CD4-positive, alpha-beta T cell treated with Interleukin-6 at 100 ng/mL for 8 hours (primary cell): ENCODE measurements at regions not wholly inside any gene's neighbourhood (a gene's known extent, or its start where the extent isn't known, plus 50 kb on each side); places are given as distances from the start of the nearest gene placed in this dataset.

Experiments
- DNase-seq: peaks from one replicate; pipeline ENCODE4 v3.0.0-alpha.2; 2020; ENCODE audit warnings: mixed read lengths, low spot score

DNA sequence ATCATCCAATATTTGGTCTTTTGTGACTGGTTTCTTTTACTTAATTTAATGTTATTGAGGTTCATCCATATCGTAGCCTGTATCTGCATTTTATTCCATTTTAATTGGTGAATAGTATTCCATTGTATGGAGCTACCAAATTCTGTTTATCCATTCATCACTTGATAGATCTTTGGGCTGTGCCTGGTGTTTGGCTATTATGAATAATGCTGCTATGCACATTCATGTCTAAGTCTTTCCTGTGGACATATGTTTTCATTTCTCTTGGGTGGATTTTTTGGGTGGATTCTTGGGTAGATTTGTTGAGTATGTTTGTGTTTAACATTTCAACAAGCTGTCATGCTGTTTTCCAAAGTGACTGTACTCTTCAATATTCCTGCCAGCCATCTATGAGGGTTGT lies 52.5 kb upstream of the NEDD4L start:
- no peak for DNase-seq

DNA sequence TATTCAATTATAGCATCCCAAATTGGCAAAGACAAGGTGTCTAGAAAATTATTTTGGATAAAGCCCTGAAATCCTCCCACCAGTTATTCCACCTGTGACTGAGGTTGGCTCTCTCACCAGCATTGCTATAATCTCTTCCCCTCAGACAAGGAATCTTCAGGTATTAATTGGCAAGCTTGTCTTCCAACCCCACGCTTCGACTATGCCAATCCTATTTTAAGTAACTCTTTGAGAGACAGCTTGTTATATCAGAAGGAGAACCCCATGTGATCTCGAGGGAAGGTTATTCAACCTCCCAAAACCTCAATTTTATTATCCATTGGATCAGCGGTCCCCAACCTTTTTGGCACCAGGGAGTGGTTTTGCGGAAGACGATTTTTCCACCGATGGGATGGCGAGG lies 54.5 kb upstream of the NEDD4L start:
- no peak for DNase-seq

DNA sequence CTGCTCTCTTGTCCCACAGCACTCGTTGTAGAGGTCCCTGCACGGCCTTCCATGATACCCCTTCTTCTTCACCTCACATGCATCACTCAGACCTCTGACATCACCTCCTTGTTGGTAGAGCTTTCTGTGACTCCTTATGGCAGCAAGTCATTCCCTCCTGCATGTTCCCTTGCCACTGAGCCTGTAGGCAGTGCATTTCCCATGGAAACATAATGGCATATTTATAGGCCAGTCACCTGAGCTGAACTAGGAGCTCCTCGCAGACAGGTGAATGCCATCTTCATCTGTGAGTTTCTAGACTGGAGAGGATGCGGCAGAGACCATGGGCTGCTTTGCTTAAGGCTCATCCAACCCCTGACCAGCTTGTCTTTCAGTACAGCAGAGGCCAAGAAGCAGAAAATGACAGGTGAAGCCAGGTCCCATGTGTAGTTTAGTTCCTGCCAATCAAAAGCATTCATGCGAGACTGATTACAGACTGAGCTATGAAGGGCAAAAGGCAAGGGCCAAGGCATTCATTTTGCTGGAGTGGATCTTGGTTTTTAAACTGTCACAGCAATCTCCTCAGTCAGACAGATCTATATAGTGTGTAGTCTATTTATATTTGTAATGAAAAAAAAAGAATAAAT lies 59.4 kb upstream of the NEDD4L start:
- no peak for DNase-seq

DNA sequence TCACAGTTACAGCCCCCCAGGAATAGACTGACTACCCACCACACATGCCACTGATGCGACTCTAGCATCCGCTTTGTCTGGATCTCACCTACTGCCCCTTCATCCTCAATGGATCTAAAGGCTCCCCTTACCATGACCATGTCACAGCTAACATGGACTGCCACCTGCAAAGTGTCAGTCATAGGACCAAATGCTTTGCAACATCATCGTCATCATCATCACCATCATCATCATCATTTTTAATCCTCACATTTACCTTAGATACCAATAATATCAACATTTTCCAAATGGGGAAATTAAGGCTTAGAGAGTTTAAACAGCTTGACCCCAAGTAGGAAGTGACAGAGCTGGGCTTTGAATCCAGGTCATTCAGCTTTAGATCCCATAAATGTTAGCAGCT lies 60.1 kb upstream of the NEDD4L start:
- no peak for DNase-seq

DNA sequence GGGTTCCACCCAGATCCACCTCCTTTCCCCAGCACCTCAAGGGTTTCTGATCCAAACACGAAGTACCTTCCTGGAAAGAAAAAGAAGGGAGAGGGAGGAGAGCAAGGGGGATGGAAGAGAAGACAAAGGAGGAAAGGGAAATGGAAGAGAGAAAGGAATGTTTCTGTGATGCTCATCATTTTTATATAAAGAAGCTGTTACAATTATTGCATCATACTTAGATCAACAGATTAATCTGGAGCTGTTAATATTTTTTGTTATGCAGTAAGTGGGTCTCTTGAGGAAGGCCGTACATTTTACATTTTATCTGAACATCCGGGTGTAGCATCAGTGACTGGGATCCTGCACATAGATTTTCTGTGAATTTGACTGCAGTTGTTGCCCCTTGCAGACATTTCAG lies 60.6 kb upstream of the NEDD4L start:
- DNase-seq = no peak

DNA sequence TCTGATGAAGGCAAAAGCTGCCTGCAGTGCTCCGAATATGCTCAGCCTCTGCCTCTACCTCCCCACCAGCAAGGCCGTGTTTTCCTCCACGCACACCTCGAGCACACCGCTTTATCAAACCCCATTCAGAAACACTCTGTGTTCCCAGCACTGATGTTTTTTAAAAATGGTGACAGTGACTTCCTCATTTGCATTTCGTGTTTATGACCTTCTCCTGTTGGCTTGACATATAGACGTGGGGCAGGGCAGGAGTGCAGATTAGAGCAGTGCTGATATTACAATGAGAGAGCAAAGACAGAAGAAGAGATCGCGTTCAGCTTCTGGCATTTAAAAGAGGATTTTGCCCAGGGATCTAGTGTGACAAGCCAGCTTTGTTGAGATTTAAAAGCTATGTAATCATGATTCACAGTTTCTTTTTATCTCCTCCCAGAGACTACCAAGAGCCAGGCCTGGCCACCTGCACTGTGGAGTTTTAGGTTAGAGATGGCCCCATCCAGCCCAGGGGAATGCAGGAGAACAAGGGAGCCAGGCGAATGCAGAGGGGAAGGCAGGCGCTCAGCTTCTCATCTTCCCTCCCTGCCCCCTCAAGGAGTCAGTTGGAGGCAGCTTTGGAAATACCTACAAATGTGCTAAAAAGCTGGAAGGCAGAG lies 61.5 kb upstream of the NEDD4L start:
- no peak for DNase-seq

DNA sequence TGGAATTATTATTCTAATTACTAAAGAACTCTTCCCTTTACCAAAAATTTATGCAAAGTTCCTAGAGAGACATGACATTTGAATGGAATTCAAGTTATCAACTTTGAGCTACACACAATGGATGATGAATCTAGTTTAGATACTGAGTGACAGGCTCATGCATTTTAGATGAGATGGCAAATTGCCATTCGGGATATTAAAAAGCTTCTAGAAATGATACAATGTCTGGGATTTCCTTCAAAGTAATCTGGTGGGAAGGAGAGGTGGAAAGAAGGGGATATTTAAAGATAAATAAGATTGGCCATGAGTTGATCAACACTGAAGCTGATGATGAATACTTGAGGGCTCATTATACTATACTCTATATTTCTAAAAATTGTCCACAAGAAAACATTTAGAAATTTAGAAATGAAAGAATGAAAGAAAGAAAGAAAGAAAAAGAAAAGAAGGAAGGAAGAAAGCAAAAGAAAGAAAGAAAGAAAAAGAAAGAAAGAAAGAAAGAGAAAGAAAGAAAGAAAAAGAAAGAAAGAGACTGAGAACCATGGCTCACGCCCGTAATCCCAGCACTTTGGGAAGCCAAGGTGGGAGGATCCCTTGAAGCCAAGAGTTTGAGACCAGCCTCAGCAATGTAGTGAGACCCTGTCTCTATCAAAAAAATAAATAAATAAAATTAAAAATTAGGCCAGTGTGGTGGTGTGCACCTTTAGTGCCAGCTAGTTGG lies 62.6 kb upstream of the NEDD4L start:
- DNase-seq = no peak

DNA sequence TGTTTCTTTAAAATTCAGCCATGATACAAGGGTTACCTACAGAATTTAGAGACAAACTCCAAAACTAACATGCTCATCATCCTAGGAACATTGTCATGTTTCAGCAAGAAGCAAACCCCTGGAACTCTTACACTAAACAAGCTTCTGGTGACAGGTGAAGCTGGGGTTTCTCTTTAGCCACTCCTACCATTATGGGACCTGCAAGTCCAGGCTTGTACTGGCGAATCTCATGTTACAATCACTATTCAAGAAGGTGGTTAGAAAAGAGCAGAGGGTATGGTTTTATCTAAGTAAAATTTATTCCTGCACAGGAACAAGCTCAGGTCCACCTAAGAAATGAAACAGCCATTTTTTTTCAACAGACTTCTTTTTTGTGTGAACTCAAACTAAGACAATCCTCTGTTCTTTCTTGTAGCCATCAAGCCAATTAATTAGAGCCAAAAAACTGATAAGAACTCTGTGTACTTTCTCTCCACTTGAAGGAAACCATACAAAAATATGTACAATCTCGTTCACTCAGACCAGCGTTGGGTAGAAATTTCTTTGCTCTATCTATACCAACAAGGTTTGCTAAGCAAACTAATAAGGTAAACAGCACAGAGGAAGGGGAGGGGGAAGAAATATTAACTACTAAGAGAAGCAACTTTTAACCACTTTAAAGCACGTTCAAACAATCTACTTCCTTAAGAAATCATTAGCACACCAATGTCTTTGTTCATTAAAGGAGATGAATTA lies 63.3 kb upstream of the NEDD4L start:
- no peak for DNase-seq

DNA sequence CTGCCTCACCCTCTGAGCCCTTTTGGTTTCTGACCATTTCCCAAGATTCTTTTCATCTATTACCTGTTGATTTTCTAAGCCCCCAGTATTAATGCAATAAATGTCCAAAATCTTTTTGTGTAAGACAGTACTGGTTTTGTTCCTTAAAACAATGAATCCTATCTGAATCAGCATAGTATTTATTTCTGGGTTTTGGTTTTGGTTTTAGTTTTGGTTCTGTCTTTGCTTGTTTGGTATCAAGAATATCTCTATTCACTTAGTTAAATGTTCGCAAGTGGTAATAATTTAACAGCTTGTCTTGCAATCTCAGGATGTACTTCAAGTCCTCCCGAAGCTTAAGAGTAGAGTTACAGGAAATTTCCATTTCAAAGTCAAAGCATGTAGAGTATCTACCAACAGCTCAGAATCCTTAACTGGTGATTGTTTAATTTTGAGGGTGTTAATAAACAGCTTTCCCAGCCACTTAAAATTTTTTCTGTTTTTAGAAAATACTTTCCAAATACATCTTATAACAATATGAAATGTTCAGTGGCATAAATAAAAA lies 67.7 kb upstream of the NEDD4L start:
- DNase-seq = no peak

DNA sequence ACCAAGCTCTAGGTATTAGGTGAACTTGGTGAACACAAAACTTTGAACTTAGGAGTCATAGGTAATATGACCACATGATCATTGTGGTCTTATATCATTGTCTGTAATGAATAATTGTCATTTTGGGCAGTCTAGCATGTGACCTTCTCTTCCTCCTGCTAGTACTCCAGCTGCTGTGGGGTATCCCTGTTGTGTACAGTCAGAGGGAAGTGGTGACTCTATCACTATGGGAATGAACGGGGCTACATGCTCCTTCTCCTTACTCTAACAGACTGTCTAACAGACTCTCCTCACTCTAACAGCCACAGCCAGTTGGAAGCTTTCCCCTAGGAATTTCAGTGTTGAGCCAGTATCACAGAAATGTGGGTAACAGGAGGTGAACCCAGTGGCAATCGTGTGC lies 68.2 kb upstream of the NEDD4L start:
- DNase-seq = no peak

DNA sequence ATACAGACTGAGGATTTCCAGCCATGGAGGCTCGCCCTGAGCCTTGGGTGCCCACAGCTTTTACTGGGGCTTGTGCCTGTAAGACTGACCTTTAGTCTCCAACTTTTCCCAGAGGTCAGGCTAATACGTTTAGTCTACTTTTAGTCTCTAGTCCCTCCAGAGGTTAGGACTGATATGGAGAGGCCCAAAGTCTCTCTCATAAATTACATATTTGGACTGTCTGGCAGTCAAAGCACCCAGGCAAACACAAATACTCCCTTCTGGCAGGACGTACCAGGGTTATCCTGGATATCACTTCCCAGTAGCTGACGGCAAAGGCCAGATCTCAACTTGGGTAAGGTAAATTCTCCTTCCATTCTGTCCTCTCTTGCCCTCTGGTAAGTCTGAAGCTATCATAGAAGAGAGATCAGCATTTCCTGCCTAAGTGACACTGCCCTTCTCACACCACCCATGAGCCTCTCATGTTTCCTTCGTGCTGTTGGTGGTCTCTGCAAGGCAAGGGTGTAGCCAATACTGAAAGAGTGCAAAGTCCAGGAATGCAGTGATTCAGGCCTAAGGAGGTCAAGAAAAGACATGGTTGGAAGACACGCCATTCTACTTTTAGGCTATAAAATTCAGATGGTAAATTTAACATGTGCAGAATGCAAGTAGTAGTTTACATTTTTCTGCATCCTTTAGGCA lies 69.3 kb upstream of the NEDD4L start:
- no peak for DNase-seq

DNA sequence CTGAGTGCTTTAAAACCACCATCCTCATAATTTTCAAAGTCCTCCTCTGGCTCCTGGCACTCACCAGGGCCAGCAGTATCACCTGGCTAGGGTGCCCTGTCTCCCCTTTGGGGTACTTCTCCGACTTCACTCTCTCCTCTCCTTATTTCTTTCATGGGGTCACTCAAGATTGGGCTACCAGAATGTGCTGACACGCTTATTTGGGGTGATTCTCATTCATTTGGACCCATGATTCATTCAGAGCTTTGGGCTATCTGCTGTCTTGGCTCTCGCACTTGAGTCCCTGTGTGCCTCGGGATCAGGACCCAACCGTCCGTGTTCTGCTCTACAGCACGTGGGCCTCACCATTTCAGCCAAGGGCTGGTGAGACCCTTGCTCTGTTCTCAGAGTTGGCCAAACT lies 70.1 kb upstream of the NEDD4L start:
- DNase-seq = no peak

DNA sequence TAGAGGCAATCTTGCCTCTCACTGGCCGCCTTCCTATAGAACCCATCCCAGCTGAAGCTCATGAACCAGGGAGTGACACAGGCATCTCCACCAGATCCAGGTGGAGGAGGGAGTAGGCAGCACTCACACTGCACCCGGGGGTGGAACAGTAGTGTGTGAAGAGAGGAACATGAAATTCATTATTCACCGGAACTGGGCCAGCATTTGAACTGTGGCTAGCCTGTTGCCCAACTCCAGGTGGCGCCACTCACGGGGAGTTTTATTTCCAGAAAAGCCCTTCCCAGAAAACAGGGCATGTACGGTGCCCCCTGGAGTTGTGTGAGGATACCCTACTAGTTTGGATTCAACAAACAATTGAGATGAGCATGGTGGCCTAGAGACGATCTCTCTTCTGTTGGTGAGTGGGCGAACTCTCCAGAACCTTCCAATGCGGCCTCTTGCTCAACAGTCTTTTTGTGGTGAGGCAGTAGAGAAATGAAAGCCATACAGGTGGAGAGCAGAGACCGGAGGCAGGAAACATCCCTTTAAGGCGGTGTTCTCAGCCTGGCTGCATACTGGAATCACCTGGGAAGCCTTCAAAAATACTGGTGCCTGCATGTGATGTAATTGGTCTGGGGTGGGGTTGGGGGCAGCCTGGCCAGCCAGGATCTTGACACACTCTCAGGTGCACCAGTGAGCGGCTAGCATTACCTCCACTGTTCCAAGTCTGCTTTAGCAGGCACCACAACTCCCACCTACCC lies 73.5 kb upstream of the NEDD4L start:
- DNase-seq = no peak

DNA sequence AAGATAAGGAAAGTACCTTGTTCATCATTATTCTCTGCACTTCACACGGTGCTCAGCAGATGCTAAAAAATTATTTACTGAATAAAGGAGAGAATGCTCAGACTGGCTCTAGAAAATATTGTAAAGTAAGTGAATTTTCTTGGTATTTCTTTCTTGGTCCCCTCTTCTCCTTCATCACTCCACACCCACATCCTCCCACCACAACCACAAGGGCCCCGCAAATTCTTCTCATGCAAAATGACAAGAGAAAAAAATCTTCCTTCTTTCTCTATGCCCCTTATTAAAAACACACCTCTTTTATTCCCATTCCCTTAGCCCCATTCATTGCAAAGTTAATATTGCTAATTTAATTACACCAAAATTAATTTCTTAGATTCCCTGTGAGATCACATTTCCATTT lies 74.2 kb upstream of the NEDD4L start:
- DNase-seq = no peak

DNA sequence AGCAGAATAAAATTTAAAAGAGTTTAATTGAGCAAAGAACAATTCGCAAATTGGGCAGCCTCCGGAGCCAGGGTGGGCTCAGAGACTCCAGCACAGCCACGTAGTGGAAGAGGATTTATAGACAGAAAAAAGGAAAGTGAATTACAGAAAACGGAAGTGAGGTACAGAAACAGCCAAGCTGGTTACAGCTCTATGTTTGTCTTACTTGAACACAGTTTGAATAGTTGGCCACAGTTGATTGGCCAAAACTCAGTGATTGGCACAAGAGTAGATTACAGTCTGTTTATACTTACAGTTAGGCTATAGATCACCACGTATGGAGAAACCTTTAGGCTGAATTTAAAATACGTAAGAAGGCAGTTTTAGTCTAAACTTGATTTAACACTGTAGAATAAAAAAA lies 78.8 kb upstream of the NEDD4L start:
- DNase-seq = no peak

DNA sequence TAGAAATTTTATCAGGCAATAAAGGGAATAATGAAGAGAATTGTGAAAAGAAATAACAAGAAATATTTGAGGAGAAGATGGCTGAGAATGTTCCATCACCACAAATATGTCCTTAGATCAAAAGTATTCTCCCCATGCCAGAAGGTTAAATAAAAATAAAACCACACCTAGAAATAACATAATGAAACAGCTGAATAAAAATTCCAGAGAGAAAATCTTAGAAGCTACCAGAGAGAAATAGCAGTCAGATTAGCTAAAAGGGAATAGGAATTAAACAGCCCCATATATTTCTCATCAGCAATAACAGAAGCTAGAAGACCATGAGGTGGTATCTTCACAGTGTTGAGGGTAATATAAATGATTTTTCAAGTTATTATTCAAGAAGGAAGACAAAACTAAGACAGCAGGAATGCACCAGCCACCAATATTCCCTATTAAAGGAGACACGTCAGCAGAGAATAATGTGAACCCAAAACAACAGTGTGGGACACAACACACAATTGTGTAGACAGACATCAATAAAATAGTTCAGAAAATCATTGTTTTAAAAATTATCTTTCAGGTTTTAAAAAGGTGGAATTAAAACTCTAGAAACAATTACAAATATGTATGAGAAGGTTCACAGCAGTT lies 82.0 kb upstream of the NEDD4L start:
- no peak for DNase-seq

DNA sequence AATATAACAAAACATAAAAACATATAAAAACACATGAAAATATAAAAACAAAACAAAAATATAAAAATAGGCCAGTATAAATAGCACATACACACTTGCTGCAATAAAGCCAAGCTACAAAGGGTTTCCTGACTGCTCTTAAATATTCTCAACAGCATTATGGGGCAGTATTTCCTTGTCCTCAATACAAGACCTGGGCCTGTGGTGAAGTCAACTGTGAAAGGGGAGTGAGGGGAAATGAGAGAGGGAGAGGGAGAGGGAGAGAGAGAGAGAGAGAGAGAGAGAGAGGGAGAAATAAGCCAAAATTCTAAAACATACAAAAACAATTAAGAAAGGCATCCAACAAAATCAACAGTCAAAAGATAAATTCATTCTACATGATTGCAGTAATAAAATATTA lies 82.6 kb upstream of the NEDD4L start:
- DNase-seq = no peak

DNA sequence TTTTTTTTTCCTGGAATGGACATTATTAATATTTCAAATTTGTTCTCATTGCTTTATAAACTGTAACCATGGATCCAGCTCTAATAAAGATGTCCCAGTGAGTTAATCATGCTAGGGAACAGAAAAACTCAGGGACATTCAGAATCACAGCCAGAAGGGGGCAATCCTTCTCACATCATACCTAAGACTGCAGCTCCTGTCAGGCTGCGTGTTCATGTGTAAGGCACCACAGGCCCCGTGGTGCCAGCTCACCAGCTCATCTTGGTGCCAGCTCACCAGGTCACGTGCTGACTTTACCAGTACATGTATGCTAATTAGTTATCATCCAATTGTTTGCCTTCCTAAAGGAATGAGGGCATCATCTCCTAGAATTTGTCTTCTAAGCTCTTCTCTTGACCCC lies 84.7 kb upstream of the NEDD4L start:
- DNase-seq = no peak

DNA sequence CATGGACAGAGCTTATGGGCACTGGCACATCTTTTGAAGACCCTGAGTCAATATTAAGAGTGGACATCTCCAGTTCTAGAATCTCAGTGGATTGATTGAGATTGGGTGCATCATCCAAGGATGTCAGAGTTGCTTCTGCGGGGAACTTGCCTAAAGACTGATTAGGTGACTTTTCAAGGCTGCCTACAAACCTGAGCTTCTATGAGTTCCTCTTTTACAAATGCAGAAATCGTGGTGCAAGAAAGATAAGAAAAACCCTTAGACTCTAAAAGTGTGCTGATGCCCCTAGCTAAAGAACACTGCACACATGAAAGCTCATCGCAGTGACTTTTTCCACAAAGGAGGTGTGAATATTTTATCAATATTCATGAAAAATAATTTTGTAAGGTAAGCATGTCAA lies 86.8 kb upstream of the NEDD4L start:
- DNase-seq = no peak

DNA sequence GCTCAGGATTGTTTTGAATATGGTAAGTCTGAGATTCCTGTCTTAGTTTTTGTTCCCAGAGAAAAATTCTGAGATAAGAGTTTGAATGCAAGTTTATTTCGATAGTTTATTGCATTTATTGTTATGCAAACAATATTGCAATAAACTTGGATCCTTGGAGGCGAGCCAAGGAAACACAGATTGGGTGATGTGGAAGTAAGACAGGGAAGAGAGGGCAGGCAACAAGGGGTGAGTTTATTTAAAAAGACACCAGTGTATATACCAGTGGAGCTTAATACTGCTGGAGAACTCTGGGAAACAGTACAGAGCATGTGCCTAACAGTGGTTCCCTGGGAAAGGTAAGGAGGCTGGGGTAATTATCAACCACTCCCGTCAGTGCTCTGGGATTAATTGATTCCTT lies 87.5 kb upstream of the NEDD4L start:
- no peak for DNase-seq

DNA sequence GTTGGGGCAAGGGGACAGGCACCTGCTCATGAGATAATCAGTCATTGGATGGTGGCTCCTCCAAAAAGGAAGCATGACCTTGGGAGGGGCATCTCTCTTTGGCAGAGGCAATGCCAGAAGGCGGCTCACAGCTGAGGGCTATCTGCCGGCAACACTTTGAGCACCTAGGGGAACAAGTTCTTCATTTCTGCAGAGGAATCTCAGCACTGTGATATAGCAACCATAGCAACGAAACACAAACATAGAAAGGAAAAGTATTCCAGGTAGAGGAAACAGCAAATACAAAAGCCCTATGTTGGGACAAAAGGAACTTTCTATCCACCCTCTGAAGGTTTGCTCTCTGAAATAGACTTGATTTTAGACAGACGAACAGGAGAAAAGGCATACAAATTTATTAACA lies 89.1 kb upstream of the NEDD4L start:
- DNase-seq = no peak
